DMS 273 (cell line): ENCODE measurements at regions not wholly inside any gene's neighbourhood (a gene's known extent, or its start where the extent isn't known, plus 50 kb on each side); places are given as distances from the start of the nearest gene placed in this dataset.

Experiments used
- DNase-seq: peaks from one replicate; lab custom pipeline; 2025; ENCODE audit not compliant: unreplicated experiment; lab: John Stamatoyannopoulos, UW

GRCh38 chr4:24637173-24637572 is 52.8 kb upstream of the DHX15 start:
- no peak for DNase-seq

- DNase-seq = no peak
Observed at GRCh38 chr4:24638396-24638875, 54.1 kb upstream of the DHX15 start.

- DNase-seq = no peak
Observed at GRCh38 chr4:24639714-24640113, 55.4 kb upstream of the DHX15 start.

GRCh38 chr4:24640366-24640765 is 56.0 kb upstream of the DHX15 start:
- DNase-seq = no peak

GRCh38 chr4:24642981-24643547 is 58.7 kb upstream of the DHX15 start:
- no peak for DNase-seq

- DNase-seq = no peak
Observed at GRCh38 chr4:24643774-24644520, 59.6 kb upstream of the DHX15 start.

GRCh38 chr4:24644983-24645764 is 60.8 kb upstream of the DHX15 start:
- peak; percentile 3 for DNase-seq

- no peak for DNase-seq
Observed at GRCh38 chr4:24645765-24646550, 61.6 kb upstream of the DHX15 start.

GRCh38 chr4:24646798-24647460 is 62.6 kb upstream of the DHX15 start:
- DNase-seq = no peak

- no peak for DNase-seq
Observed at GRCh38 chr4:24650849-24651640, 66.7 kb upstream of the DHX15 start.

- no peak for DNase-seq
Observed at GRCh38 chr4:24655326-24655725, 71.0 kb upstream of the DHX15 start.

GRCh38 chr4:24655971-24656370 is 71.6 kb upstream of the DHX15 start:
- no peak for DNase-seq

- no peak for DNase-seq
Observed at GRCh38 chr4:24656906-24657305, 72.6 kb upstream of the DHX15 start.

- peak; percentile 47 for DNase-seq
Observed at GRCh38 chr4:24657768-24658617, 73.6 kb upstream of the DHX15 start.

- no peak for DNase-seq
Observed at GRCh38 chr4:24659241-24659961, 75.0 kb upstream of the DHX15 start.

GRCh38 chr4:24662056-24662455 is 77.7 kb upstream of the DHX15 start:
- no peak for DNase-seq

- DNase-seq = no peak
Observed at GRCh38 chr4:24662542-24662941, 78.2 kb upstream of the DHX15 start.

- no peak for DNase-seq
Observed at GRCh38 chr4:24664956-24665355, 80.6 kb upstream of the DHX15 start.
